HCT116 (cell line): ENCODE measurements at regions not wholly inside any gene's neighbourhood (a gene's known extent, or its start where the extent isn't known, plus 50 kb on each side); places are given as distances from the start of the nearest gene placed in this dataset.

Source experiments
- ATAC-seq: fragments of 200-7000 bp; cut with Tn5 transposase; 2 replicates; pipeline ENCODE4 v1.9.1; 2020; ENCODE audit warnings: mild to moderate bottlenecking, moderate library complexity
- BruUV-seq: library from RNA; stranded (reverse); fragments of 400-500 nt; replicated peaks from 2 replicates; lab custom pipeline; 2021; lab: Mats Ljungman, UMichigan
- CTCF ChIA-PET: fragments of 300-600 bp; sonication (Branson Sonifier 250); formaldehyde crosslinking; loops from one replicate; lab custom pipeline; 2021; ENCODE audit warnings: antibody characterized with exemption; lab: Charles Lee
- POLR2A ChIA-PET: fragments of 300-600, 350-600 bp; sonication (Branson Sonifier 250); formaldehyde crosslinking; loops from one replicate; lab custom pipeline; 2021; ENCODE audit warnings: antibody characterized with exemption; lab: Charles Lee
- RAD21 ChIA-PET, 2 experiments: fragments of 300-600 bp; sonication (Branson Sonifier 250); formaldehyde crosslinking; loops; one replicate each; lab custom pipeline; 2023; ENCODE audit warnings: low total read pairs in 2 of 2; ENCODE audit not compliant: uncharacterized antibody in 2 of 2, unreplicated experiment in 2 of 2, low non-redundant PET in 1 of 2; lab: Charles Lee
- DNase-seq: peaks from one replicate; pipeline ENCODE4 v3.0.0-alpha.2; 2010; ENCODE audit warnings: low read depth, low spot score
- H2AFZ ChIP-seq: fragments of 200-600 bp; shearing (Covaris generic), sonication (generic); 2 replicates; pipeline ENCODE4 v1.6.1; 2017; ENCODE audit warnings: low read depth, mixed run types, mixed read lengths, antibody characterized with exemption, low read length; ENCODE audit not compliant: poor library complexity, severe bottlenecking
- H3K27ac ChIP-seq: 2 replicates; pipeline ENCODE4 v1.5.1; 2012; ENCODE audit warnings: low read depth, low read length
- H3K27me3 ChIP-seq: fragments of 200-600 bp; sonication (generic); 2 replicates; pipeline ENCODE4 v1.6.1; 2016; ENCODE audit warnings: mixed run types, low read length, mixed read lengths; ENCODE audit not compliant: insufficient read depth
- H3K36me3 ChIP-seq, 2 experiments: fragments of 200-500 bp in 1 of 2; fragments of 200-600 bp in 1 of 2; sonication (Bioruptor generic) in 1 of 2; sonication (generic) in 1 of 2; 2 replicates each; pipeline versions ENCODE4 v1.5.1 to v1.6.1; 2014 to 2016; ENCODE audit warnings: low read length in 2 of 2, inconsistent platforms in 1 of 2, mixed read lengths in 1 of 2, mixed run types in 1 of 2; ENCODE audit not compliant: insufficient read depth in 2 of 2, control insufficient read depth in 1 of 2
- H3K4me1 ChIP-seq, 2 experiments: fragments of 200-600 bp in 1 of 2; sonication (generic) in 1 of 2; 2 replicates each; pipeline versions ENCODE4 v1.5.1 to v1.6.1; 2012 to 2017; ENCODE audit warnings: low read length in 2 of 2, inconsistent platforms in 1 of 2, mild to moderate bottlenecking in 1 of 2, mixed read lengths in 1 of 2, mixed run types in 1 of 2, moderate library complexity in 1 of 2; ENCODE audit not compliant: insufficient read depth in 2 of 2, control insufficient read depth in 1 of 2
- H3K4me2 ChIP-seq: fragments of 200-600 bp; sonication (generic); 2 replicates; pipeline ENCODE4 v1.6.1; 2017; ENCODE audit warnings: mixed run types, low read length, mixed read lengths
- H3K4me3 ChIP-seq, 2 experiments: fragments of 200-600 bp in 1 of 2; sonication (generic) in 1 of 2; replicated peaks in 1 of 2; 2 replicates each; pipeline ENCODE4 v1.5.1; 2011 to 2016; ENCODE audit warnings: low read length in 2 of 2, control low read depth in 1 of 2, low read depth in 1 of 2, mild to moderate bottlenecking in 1 of 2, mixed read lengths in 1 of 2, mixed run types in 1 of 2
- H3K79me2 ChIP-seq: fragments of 200-600 bp; sonication (generic); 2 replicates; pipeline ENCODE4 v1.6.1; 2017; ENCODE audit warnings: mild to moderate bottlenecking, mixed run types, low read length, moderate library complexity, mixed read lengths; ENCODE audit not compliant: insufficient read depth
- H3K9ac ChIP-seq: fragments of 200-600 bp; sonication (generic); 2 replicates; pipeline ENCODE4 v1.6.1; 2016; ENCODE audit warnings: low read length, mixed read lengths
- H3K9me2 ChIP-seq: fragments of 200-600 bp; sonication (generic), shearing (Covaris generic); 2 replicates; pipeline ENCODE4 v1.6.1; 2017; ENCODE audit warnings: mixed run types, mild to moderate bottlenecking, moderate library complexity; ENCODE audit not compliant: insufficient read depth
- H3K9me3 ChIP-seq, 2 experiments: fragments of 200-500 bp in 1 of 2; fragments of 200-600 bp in 1 of 2; sonication (Bioruptor generic) in 1 of 2; sonication (generic) in 1 of 2; 2 replicates each; pipeline ENCODE4 v1.6.1; 2014 to 2017; ENCODE audit warnings: low read length in 2 of 2, mixed read lengths in 2 of 2, inconsistent platforms in 1 of 2, low read depth in 1 of 2, mild to moderate bottlenecking in 1 of 2, mixed run types in 1 of 2, moderate library complexity in 1 of 2; ENCODE audit not compliant: control insufficient read depth in 1 of 2, insufficient read depth in 1 of 2
- H4K20me1 ChIP-seq: fragments of 200-600 bp; sonication (generic), shearing (Covaris generic); 2 replicates; pipeline ENCODE4 v1.6.1; 2017; ENCODE audit warnings: mixed run types, mild to moderate bottlenecking, moderate library complexity; ENCODE audit not compliant: insufficient read depth
- CBX3 ChIP-seq: IDR thresholded peaks from 2 replicates; pipeline ENCODE4 v1.6.1; 2012; ENCODE audit warnings: low read depth
- CEBPB ChIP-seq: IDR thresholded peaks from 2 replicates; pipeline ENCODE4 v1.6.1; 2012; ENCODE audit warnings: low read depth
- CTCF ChIP-seq, 3 experiments: fragments of 200-600 bp in 1 of 3; sonication (generic) in 1 of 3; IDR thresholded peaks in 2 of 3; conservative IDR thresholded peaks in 1 of 3; 2 replicates each; pipeline ENCODE4 v1.5.1; 2012 to 2017; ENCODE audit warnings: low read depth in 2 of 3, low read length in 2 of 3, antibody characterized with exemption in 1 of 3, borderline replicate concordance in 1 of 3, control low read depth in 1 of 3, mild to moderate bottlenecking in 1 of 3, mixed read lengths in 1 of 3, mixed run types in 1 of 3, moderate library complexity in 1 of 3; ENCODE audit not compliant: insufficient read depth in 1 of 3
- EGR1 ChIP-seq: IDR thresholded peaks from 2 replicates; pipeline ENCODE4 v1.6.1; 2012; ENCODE audit warnings: low read depth
- ELF1 ChIP-seq: IDR thresholded peaks from 2 replicates; pipeline ENCODE4 v1.6.1; 2012; ENCODE audit warnings: low read depth, borderline replicate concordance
- EZH2 ChIP-seq: fragments of 200-600 bp; sonication (generic); IDR thresholded peaks from 2 replicates; pipeline ENCODE4 v1.6.1; 2017; ENCODE audit warnings: antibody characterized with exemption, mixed run types
- FOSL1 ChIP-seq: IDR thresholded peaks from 2 replicates; pipeline ENCODE4 v1.6.1; 2012; ENCODE audit warnings: low read depth
- JUND ChIP-seq: IDR thresholded peaks from 2 replicates; pipeline ENCODE4 v1.6.1; 2012
- MAX ChIP-seq: IDR thresholded peaks from 2 replicates; pipeline ENCODE4 v1.6.1; 2012
- POLR2A ChIP-seq: IDR thresholded peaks from 2 replicates; pipeline ENCODE4 v1.7.0; 2011; ENCODE audit warnings: borderline replicate concordance; ENCODE audit not compliant: insufficient read depth, insufficient read length; ENCODE audit errors: extremely low read depth
- POLR2AphosphoS5 ChIP-seq: IDR thresholded peaks from 2 replicates; pipeline ENCODE4 v1.6.1; 2011; ENCODE audit warnings: mild to moderate bottlenecking, low read depth, low read length, moderate library complexity
- RAD21 ChIP-seq: IDR thresholded peaks from 2 replicates; pipeline ENCODE4 v1.6.1; 2012; ENCODE audit warnings: low read depth, mild to moderate bottlenecking
- REST ChIP-seq: IDR thresholded peaks from 2 replicates; pipeline ENCODE4 v1.6.1; 2012; ENCODE audit warnings: low read depth
- SIN3A ChIP-seq: IDR thresholded peaks from 2 replicates; pipeline ENCODE4 v1.6.1; 2012; ENCODE audit warnings: low read depth
- TCF7L2 ChIP-seq: IDR thresholded peaks from 2 replicates; pipeline ENCODE4 v1.7.0; 2011; ENCODE audit warnings: borderline replicate concordance, inconsistent platforms; ENCODE audit not compliant: insufficient read depth, insufficient read length; ENCODE audit errors: extremely low read depth
- ZFX ChIP-seq: fragments of 450-650 bp; IDR thresholded peaks from 2 replicates; pipeline ENCODE4 v1.6.1; 2017
- ZNF274 ChIP-seq: fragments of 200-500 bp; sonication (Bioruptor generic); IDR thresholded peaks from 2 replicates; pipeline ENCODE4 v1.6.1; 2014; ENCODE audit warnings: mild to moderate bottlenecking, low read depth, low read length, inconsistent platforms
- intact Hi-C: fragments of 100-400 bp; cut with micrococcal nuclease; formaldehyde crosslinking; loops from 2 replicates; pipeline ENCODE4 v1.10.0; 2022

- TF ChIP-seq MAX (no peak), ELF1 (no peak), TCF7L2 (no peak), POLR2A (no peak), EGR1 (no peak), SIN3A (no peak), POLR2AphosphoS5 (no peak), REST (no peak), ZFX (no peak)
Measured at GRCh38 chr10:3510741-3511140, 274.3 kb downstream of the KLF6 start (continued).

- BruUV-seq: no TSS peak
- intact Hi-C loops: no loop called here
- RAD21 ChIA-PET: no interaction called here
- no peaks in the 10 kb centered on the region for H3K36me3 ChIP-seq
- DNase-seq (no peak), ATAC-seq (no peak)
- H2AFZ ChIP-seq: no peak overlapping the region
- POLR2A ChIA-PET: no interaction called here
- H3K9me2 ChIP-seq: no peaks in the 10 kb centered on the region
- H3K79me2 ChIP-seq: no peaks in the 10 kb centered on the region
- no peaks in the 10 kb centered on the region for H4K20me1 ChIP-seq
- no peak overlapping the region for H3K4me3 ChIP-seq
- H3K9me3 ChIP-seq: no peaks in the 10 kb centered on the region
- peaks cover 0 to 3% of the 10 kb centered on the region in 2 experiments; a peak in 1 of 4 replicates for H3K4me1 ChIP-seq
- no peak overlapping the region for H3K27ac ChIP-seq
- H3K9ac ChIP-seq: no peak overlapping the region
- no peaks in the 10 kb centered on the region for H3K27me3 ChIP-seq
- CTCF ChIA-PET: no interaction called here
- H3K4me2 ChIP-seq: no peak overlapping the region
- TF ChIP-seq ELF1 (no peak), CBX3 (no peak), RAD21 (no peak), REST (no peak), EGR1 (no peak), CEBPB (no peak), FOSL1 (no peak), TCF7L2 (no peak), JUND (no peak), EZH2 (no peak), SIN3A (no peak), CTCF (IDR thresholded peaks at IDR 0.05 in 2 of 3, conservative IDR thresholded peaks at IDR 0.05 in 1 of 3; ENCODE audit: borderline replicate concordance in 1 of 3, insufficient read depth in 1 of 3, low read depth in 2 of 3, low read length in 2 of 3) (no peak), ZNF274 (no peak)
Measured at GRCh38 chr10:3509355-3509754, 275.7 kb downstream of the KLF6 start.
